ENCODE measurements at regions not wholly inside any gene's neighbourhood (a gene's known extent, or its start where the extent isn't known, plus 50 kb on each side); places are given as distances from the start of the nearest gene placed in this dataset.

- no peaks in the 10 kb centered on the region for H3K27me3 ChIP-seq
- no peak overlapping the region for H3K4me3 ChIP-seq
- TF ChIP-seq POLR2A (IDR thresholded peaks at IDR 0.05): no peak
- no peak for TF ChIP-seq CTCF (IDR thresholded peaks at IDR 0.05)
- intact Hi-C loops (cut with DNase I): no loop called here
- no peak for DNase-seq
- no peaks in the 10 kb centered on the region for H3K4me1 ChIP-seq
- no peaks in the 10 kb centered on the region for H3K9me3 ChIP-seq
- no peak overlapping the region for H3K27ac ChIP-seq
- no peaks in the 10 kb centered on the region for H3K36me3 ChIP-seq
- 79 to 80% methylated on average over 4 of the region's 4 CpGs for WGBS, 2 donors
These were observed 55.4 kb downstream of the CCER1 start for GRCh38 chr12:90899456-90900182.

DNA sequence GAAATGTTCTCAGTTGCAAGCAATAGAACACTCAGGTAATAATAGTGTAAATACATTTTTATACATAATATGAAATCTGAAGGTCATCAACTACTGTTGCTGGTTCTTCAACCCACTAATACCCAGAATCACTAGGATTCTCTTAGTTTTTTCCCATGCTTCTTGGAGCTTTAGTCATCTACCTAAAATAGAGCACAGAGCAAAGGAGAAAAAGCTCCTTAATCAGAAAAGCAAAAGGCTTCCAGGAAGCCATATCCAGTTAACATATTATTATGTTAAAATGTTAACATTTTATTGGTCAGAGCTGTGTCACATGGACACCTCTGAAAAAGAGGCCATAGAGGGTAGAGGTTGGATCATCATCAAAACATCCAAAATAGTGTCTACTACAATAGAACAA lies 57.0 kb downstream of the CCER1 start:
- TF ChIP-seq CTCF (IDR thresholded peaks at IDR 0.05) (no peak), POLR2A (IDR thresholded peaks at IDR 0.05) (no peak)
- H3K4me1 ChIP-seq: no peaks in the 10 kb centered on the region
- DNase-seq: no peak
- H3K36me3 ChIP-seq: no peaks in the 10 kb centered on the region
- intact Hi-C loops (cut with DNase I): no loop called here
- H3K9me3 ChIP-seq: no peaks in the 10 kb centered on the region
- H3K4me3 ChIP-seq: no peak overlapping the region
- no peak overlapping the region for H3K27ac ChIP-seq
- no peaks in the 10 kb centered on the region for H3K27me3 ChIP-seq

GRCh38 chr12:90897316-90897715 lies 57.7 kb downstream of the CCER1 start:
- no peak for TF ChIP-seq CTCF (IDR thresholded peaks at IDR 0.05)
- no peak for TF ChIP-seq POLR2A (IDR thresholded peaks at IDR 0.05)
- Histone ChIP-seq H3K4me3 (no peak overlapping the region), H3K27me3 (no peaks in the 10 kb centered on the region), H3K9me3 (no peaks in the 10 kb centered on the region), H3K4me1 (no peaks in the 10 kb centered on the region), H3K27ac (no peak overlapping the region), H3K36me3 (no peaks in the 10 kb centered on the region)
- 77 to 81% methylated on average over 3 of the region's 3 CpGs for WGBS, 2 donors
- no peak for DNase-seq
- intact Hi-C loops (cut with DNase I): no loop called here

GRCh38 chr12:90896821-90897220 lies 58.2 kb downstream of the CCER1 start:
- Histone ChIP-seq H3K4me1 (no peaks in the 10 kb centered on the region), H3K27me3 (no peaks in the 10 kb centered on the region), H3K9me3 (no peaks in the 10 kb centered on the region), H3K36me3 (no peaks in the 10 kb centered on the region), H3K27ac (no peak overlapping the region), H3K4me3 (no peak overlapping the region)
- no peak for TF ChIP-seq POLR2A (IDR thresholded peaks at IDR 0.05)
- TF ChIP-seq CTCF (IDR thresholded peaks at IDR 0.05): no peak
- intact Hi-C loops (cut with DNase I): no loop called here
- WGBS, 2 donors: 93 to 97% methylated on average over 1 of the region's 1 CpG
- no peak for DNase-seq

GRCh38 chr12:90896164-90896563 lies 58.8 kb downstream of the CCER1 start:
- Histone ChIP-seq H3K4me3 (no peak overlapping the region), H3K27me3 (no peaks in the 10 kb centered on the region), H3K27ac (no peak overlapping the region), H3K36me3 (no peaks in the 10 kb centered on the region), H3K4me1 (no peaks in the 10 kb centered on the region), H3K9me3 (no peaks in the 10 kb centered on the region)
- no peak for TF ChIP-seq POLR2A (IDR thresholded peaks at IDR 0.05)
- TF ChIP-seq CTCF (IDR thresholded peaks at IDR 0.05): no peak
- DNase-seq: no peak
- intact Hi-C loops (cut with DNase I): no loop called here
